ENCODE measurements at regions not wholly inside any gene's neighbourhood (a gene's known extent, or its start where the extent isn't known, plus 50 kb on each side); places are given as distances from the start of the nearest gene placed in this dataset.

- no peak for TF ChIP-seq CTCF (IDR thresholded peaks at IDR 0.05 in 8 of 11, conservative IDR thresholded peaks at IDR 0.05 in 3 of 11)
- no peak for TF ChIP-seq POLR2AphosphoS5 (IDR thresholded peaks at IDR 0.05)
- TF ChIP-seq POLR2A (IDR thresholded peaks at IDR 0.05) = no peak
These were observed 204.2 kb upstream of the LRRN1 start for GRCh38 chr3:3594986-3595385.
